ENCODE measurements at regions not wholly inside any gene's neighbourhood (a gene's known extent, or its start where the extent isn't known, plus 50 kb on each side); places are given as distances from the start of the nearest gene placed in this dataset.

DNA sequence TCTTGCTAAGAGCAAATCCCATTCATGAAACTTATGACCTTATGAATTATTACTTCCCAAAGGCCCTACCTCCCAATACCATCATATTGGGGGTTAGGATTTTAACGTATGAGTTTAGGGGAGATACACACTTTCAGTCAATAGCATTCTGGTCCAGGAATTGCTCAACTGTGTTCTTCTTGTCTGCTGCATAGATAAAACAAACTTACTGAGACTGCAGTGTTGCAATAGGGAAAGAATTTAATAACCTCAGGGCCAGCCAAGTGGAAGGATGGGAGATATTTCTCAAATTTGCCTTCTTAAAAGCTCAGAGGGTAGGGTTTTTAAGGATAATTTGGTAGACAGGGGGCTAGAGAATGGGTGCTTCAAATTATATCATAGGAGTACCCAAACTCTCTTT lies 625.8 kb downstream of the OTOL1 start:
- no peak for DNase-seq (ENCODE audit: low read depth)

DNA sequence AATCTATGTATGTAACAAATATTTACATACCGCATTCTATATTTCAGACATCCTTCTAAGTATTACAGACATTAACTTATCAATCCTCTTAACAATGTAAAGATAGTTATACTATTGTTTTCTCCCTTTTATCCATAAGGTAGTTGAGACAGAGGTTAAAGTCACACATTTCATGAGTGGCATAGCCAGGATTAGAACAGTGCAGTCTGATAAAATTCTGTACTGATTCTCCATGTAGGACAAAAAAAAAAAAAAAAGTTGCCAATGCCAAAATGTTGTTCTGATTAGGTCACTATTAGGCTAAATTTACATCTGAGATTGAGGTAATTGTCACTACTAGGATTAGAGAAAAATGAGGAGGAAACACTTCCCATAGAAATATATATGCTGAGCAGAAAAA lies 629.2 kb downstream of the OTOL1 start:
- DNase-seq (ENCODE audit: low read depth) = no peak

DNA sequence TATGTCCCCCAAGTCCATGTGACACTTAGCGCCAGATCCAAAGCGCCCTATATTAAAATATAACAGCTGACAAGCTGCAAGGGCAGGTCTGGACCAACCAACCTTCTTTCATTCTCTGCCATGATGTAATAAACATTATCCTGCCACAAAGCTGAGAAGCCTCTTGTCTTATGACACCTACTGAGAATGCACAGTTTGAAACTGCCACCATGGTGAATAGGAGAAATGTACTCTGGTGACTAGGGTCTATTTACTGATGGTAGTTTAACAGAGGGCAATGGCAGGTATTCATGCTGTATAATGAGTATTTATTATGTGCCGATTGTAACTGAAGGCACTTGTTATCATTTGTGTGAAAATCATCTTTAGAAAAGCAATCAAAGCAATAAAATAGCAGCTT lies 634.0 kb downstream of the OTOL1 start:
- DNase-seq (ENCODE audit: low read depth) = no peak

DNA sequence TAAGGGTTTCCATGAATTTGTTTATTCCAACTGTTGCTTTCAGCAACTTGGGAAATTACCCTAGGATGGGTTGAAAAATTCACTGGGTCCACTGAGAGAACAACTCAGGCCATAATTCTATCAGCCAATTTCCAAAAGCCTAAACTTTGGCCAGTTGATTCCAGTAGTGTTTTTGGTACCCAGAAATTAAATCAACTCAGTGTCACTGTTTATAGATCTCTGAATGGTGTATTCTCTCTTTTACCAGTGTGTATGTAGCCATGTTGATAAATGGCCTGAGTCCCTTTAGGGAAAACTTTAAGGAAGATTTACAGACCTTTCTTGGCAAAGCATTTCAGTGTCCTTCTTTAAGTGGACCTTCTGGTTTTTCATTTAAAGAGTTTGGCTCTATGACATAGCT lies 636.4 kb downstream of the OTOL1 start:
- DNase-seq (ENCODE audit: low read depth) = no peak

DNA sequence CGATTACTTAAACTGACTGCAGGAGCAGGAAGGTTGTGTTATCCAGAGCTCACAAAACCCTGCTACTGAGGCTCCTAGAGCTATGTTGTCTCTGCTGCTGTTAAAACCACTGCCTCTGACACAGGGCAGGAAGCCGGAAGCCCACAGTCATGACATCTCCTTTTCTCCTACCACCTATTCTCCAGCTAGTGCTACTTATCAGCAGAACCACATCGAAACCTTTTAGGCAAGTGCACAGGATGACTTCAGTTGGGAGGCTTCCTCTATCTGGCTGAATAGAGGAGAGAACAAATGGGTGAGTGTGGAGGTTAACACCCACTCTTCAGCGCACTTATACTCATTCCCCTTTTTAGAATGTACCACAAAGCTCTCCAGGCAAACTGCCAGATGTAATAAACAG lies 638.0 kb downstream of the OTOL1 start:
- no peak for DNase-seq (ENCODE audit: low read depth)

DNA sequence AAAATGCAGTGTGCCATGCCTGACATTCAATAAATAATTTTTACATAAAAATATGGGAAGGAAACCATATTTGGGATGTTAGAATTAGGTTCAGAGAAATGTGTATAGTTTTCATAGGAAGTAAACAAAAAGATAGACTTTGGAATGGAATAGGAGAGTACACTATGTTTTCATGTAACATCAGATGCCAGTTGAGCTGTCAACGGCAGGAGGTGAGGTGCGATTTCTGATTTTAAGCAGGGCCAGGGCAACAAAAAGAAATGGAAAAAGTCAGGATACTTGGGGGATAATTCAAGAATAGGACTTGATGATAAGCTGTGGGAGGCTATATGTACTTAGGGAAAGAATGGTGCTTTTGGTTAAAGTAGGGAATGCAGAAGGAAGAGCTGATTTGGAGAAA lies 639.5 kb downstream of the OTOL1 start:
- DNase-seq (ENCODE audit: low read depth) = no peak

DNA sequence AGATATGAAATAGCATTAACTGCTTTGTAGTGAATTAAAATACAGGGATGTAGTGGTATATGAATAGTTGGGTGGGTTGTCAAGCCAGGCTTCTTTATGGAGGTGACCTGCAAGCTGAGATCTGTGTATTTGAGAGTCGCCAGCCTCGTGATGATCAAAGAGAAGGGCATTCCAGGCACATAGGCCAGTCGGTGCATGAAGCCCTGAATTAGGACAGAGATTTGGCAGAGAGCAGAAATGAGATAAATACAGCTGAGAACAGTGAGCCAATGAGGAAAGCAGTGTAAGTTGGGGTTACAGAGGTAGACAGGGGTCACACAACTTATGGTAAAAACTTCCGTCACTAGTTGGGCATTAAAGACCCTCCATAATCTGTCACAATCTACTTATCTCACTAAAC lies 641.9 kb downstream of the OTOL1 start:
- no peak for DNase-seq (ENCODE audit: low read depth)

DNA sequence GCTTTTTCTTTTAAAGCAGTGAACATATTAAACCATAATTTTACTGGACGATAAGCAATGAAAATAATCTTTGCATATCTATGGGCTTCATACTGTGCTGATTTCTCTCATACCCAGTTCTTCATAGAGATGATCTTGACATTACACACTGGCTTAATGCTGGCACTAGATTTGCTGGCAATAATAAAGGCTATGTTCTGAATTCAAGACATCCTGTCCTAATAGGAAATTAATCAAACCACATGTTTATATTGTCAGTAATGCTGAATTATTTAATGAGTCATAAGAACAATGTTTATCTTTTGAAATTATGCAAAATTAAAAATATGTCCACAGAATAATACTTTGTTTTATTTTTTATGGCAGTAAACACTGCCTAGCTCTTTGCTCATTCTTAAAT lies 643.2 kb downstream of the OTOL1 start:
- DNase-seq (ENCODE audit: low read depth) = no peak

DNA sequence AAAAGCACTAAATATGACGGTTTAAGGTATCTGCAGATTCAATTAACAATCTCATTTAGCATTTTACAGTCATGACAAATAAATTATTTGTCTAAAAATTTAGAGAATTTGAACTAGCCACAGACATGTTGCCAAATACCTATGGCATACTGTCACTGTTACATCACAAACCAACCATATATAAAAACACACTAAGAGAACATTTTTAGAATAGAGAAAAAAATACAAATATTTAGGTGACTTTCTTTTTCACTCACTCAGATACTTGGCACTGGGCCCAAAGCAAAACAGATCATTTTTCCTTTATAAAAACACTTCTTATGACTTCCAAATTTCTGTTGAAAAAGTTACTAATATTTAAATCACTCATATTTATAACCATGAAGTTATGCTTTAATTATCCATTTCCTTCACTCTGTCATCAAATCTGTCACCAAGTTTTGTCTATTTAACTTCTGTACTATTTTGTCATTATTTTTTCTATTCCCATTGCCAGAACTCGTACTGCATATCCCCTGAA lies 644.7 kb downstream of the OTOL1 start:
- DNase-seq (ENCODE audit: low read depth) = peak; percentile 65

DNA sequence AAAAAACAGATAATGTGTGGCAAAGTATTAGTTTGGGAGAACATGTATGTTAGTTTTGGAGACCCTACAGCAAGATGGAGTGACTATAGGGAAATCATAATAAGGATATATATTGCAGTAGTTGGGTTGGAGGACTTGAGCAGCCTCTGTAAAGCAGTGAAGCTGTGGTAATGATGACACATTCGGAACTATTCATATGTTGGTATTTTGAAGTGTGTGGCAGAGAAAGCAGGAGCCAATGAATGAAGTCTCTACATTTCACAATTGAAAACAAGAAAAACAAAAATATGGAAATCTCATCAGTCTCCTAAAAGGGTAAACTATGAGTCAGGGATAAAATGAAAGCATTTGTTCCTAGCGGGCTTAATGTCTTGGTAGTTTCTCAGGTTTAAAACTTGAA lies 645.9 kb downstream of the OTOL1 start:
- no peak for DNase-seq (ENCODE audit: low read depth)

DNA sequence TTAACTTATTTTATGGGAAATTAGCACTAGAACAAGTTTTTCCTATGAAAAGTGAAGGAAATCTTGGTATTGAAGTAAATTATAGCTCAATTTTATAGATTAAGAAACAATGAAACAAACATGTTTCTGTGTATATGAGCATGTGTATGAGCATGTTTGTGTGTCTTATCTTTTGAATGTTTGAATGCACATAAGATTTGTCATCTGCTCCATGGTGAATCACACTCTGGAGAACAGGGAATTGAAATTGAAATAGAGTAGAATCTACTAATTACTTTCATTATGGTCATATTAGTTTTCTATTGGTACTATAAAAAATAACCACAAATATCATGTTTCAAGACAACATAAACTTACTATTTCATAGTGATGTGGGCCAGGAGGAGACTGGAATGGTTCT lies 646.6 kb downstream of the OTOL1 start:
- no peak for DNase-seq (ENCODE audit: low read depth)

DNA sequence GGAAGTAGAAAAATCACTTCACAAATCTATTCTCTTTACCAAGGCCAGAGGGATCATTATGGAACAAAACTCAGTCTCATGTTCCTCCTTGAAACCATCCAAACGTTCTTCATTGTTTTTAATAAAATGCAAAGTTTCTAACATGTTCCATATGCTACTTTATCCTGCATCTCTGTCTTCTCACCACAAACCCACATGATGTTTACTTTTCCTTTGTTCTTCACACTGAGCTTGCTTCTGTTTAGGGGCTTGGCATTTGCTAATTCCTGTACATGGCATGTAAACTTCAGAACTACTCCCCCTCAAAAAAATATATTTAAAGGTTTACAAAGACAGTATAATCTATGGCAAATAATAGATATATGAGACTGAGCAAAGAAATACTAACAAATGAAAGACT lies 651.4 kb downstream of the OTOL1 start:
- DNase-seq (ENCODE audit: low read depth) = no peak

DNA sequence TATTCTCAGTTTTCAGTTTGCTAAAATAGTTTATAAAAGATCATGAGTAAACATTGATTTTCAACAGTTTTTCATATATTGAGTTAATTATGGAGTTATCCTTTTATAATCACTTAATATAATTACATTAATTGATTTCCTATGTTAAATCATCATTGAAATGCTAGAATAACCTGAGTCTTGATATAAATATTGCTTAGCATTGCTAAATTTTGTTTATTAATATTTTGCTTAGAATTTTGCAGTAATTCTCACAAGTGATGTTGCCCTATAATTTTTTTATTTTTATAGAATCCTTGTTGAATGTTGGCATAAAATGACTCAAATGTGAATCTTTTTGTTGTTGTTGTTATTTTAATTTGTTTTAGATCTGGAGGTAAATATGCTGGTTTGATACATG lies 654.2 kb downstream of the OTOL1 start:
- no peak for DNase-seq (ENCODE audit: low read depth)

DNA sequence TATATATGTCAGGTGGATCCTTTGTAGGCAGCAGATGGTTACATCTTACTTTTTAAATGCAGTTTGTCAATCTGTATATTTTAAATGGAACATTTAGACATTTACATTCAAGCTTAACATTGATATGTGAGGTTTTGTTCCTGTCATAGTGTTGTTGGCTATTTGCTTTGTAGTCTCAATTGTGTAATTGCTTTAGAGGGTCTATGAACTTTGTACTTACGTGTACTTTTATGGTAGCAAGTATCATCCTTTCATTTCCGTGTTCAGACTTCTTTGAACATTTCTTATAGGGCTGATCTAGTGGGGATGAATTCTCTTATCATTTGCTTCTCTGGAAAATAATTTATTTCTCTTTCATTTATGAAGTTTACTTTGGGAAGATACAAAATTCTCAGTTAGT lies 656.0 kb downstream of the OTOL1 start:
- DNase-seq (ENCODE audit: low read depth) = no peak

DNA sequence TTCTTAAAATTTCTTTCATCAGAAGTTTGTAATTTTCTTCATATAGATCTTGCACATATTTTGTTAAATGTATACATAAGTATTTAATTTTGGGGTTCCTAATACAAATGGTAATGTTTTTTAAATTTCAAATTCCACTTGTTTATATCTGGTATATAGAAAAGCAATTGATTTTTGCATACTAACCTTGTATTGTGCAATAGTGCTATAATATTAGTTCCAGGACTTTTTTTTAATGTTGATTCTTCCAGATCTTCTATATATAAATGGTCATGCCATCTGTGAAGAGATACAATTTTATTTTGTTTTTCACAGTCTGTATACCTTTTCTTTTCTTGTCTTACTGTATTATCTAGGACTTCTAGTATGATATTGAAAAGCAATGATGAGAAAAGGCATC lies 665.0 kb downstream of the OTOL1 start:
- no peak for DNase-seq (ENCODE audit: low read depth)

DNA sequence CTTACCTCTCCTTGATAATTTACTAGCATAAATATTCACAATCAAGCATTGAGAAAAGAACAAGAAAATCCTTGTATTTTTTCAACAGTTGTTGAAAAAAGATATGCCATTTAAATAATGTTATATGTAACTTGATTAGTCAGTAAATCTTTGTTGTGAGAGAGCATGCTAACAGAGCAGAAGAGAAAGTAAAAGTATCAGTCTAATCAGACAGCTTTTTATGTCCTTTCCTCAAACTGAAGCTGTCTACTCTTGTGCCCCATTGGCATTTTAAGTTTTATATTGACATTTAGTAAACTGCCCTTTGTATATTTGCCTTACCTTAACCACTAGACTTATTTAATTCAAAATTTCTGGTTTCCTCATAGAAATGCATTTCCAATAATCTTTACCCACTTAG lies 668.7 kb downstream of the OTOL1 start:
- no peak for DNase-seq (ENCODE audit: low read depth)

DNA sequence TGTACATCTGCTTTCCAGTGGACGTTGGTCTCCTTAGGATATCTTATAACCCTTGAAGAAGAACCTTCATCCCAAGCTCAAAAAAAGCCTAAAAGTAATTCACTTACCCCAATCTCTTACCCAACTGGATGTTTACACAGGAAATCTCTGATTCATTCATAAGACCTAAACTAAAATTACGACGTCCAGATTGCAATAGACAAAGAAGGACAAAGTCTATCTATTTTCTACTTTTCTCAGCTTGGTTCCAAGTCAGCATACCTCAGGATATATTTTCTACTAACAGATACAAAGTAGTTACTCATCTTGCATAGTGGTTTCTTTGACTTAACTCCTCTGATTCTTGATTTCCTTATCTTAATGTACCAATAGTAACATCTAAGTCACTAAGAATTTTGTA lies 669.9 kb downstream of the OTOL1 start:
- no peak for DNase-seq (ENCODE audit: low read depth)

DNA sequence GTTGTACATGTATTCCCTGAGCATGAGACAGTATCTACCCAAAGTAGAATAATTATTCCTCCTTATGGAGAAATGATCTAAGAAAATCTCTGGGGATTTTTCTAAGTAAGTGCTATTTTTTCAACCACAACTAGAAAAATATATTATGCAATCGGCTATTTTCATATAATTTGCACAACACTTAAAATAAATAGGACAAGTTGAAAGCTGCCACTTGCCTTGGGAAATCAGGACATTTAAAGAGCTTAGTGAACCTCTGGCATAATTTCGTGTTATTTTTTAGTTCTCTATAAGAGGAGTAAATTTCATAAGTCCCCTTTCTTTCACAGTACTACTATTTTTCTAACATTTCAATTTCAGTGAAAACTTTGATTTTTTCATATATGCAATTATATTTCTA lies 672.1 kb downstream of the OTOL1 start:
- DNase-seq (ENCODE audit: low read depth) = no peak

DNA sequence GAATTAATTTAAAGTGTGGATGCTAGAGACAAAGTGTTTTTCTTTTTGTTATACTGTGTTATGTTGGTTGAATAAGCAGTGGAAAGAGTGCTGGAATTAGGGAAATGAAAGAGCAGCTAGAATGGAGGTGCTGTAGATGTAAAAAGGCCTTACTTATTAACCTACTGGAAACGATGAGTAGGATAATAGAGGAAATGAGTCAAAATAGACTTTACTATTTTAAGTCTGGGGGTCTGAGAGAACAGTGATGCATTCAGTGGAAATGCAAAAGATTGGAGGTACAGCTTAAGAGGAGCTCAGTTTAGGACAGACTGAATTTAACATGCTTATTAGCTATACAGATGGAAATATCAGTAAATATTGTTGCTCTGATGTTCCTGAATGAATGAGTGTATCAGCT lies 674.0 kb downstream of the OTOL1 start:
- DNase-seq (ENCODE audit: low read depth) = no peak

DNA sequence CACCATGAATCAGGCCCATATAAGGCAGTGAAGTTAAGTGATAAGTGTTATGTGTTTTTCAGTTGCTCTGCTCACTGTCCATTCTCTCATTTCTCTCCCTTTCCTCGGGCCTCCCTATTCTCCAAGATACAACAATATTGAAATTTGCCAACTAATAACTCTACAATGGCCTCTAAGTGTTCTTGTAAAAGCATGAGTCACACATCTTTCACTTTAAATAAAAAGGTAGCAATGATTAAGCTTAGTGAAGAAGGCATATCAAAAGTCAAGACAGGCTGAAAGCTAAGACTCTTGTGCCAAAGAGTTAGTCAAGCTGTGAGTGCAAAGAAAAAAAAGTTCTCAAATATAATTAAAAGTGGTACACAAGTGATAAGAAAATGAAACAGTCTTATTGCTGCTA lies 675.4 kb downstream of the OTOL1 start:
- no peak for DNase-seq (ENCODE audit: low read depth)

DNA sequence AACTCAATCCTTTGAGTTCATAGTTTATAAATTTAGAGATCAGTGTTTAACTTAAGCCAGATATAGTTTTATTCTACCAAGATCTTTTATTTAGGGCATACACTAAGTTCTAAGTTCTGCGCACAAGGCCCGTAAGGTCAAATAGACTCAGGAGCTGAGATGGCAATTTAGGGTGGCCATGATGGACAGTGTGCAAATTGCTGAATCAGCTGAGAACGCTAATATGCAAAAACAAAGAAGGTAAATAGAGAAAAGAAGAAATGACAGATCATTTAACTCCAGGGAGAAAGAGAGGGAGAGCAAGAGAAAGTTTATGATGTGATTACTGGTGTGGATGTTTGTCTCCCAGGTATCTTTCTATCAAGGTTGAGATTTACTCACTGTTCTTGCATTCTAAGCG lies 678.5 kb downstream of the OTOL1 start:
- no peak for DNase-seq (ENCODE audit: low read depth)

DNA sequence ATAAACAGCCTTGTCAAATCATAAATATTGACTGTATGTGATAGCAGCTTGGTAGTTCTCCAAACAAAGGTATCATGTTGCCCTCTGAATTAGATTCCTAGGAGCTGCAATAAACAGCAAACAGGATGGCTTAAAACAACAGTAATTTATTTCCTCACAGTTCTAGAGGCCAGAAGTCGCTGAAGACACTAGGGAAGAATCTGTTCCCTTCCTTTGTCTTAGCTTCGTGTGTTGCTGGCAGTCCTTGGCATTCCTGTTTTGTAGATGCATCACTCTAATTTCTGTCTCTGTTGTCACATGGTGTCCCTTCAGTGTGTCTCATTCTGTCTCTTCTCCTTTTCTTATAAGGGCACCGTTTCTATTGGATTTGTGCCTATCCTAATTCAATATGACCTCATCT lies 679.3 kb downstream of the OTOL1 start:
- DNase-seq (ENCODE audit: low read depth) = no peak

DNA sequence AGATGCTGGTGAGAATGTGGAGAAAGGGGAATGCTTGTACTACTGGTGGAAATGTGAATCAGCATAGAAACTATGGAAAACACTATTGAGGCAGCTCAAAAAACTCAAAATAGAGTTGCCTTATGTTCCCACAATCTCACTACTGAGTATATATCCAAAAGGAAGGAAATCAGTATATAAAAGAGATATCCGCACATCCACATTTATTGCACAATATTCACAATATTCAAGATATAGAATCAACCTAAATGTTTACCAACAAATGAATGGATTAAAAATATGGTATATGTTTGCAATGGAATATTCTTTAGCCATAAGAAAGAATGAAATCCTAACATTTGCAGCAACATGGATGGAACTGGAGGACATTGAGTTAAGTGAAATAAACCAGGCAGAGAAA lies 686.8 kb downstream of the OTOL1 start:
- no peak for DNase-seq (ENCODE audit: low read depth)

DNA sequence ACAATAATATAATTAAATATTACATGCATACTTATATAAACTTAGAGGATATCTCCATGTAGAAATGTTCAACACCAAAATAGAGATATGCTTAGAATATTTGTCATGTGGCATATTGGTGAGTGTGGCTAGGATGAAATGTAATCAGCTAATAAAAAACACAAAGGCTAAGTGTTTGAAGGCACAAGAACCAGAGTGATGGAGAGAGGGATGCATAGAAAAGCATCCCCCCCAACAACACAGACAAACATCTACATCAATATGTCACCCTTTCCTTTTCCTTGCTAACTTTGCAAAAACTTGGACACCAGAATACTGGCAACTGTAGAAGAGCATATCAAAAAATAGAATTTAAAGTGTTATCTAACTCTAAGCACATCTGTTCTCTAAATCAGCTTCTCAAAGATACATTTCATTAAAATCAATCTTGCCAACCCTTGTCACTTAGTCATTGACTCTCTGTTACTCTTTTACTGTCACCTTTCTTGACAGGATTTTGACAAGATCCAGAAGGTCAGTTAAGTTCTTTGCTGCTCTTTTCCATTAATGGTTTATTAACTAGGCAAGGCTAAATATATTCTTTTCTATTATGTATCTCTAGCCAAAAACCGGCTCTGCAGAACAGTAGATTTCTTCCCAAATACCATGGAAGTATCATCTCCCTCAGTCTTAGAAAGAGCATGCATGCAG lies 695.9 kb downstream of the OTOL1 start:
- DNase-seq (ENCODE audit: low read depth) = no peak

All from forelimb muscle (tissue), 1 donor.